NB4 (cell line): ENCODE measurements at regions not wholly inside any gene's neighbourhood (a gene's known extent, or its start where the extent isn't known, plus 50 kb on each side); places are given as distances from the start of the nearest gene placed in this dataset.

Experiments
- CTCF ChIP-seq: IDR thresholded peaks from one replicate; pipeline ENCODE4 v1.5.1; 2012; ENCODE audit warnings: low read depth, low read length
- MAX ChIP-seq: IDR thresholded peaks from 2 replicates; pipeline ENCODE4 v1.6.1; 2011; ENCODE audit warnings: low read depth, low read length
- POLR2A ChIP-seq: IDR thresholded peaks from 2 replicates; pipeline ENCODE4 v1.6.1; 2011; ENCODE audit warnings: mild to moderate bottlenecking; ENCODE audit not compliant: insufficient read length; ENCODE audit errors: extremely low read depth

- TF ChIP-seq POLR2A (no peak), CTCF (no peak), MAX (no peak)
Measured at GRCh38 chr4:3369781-3370674, 71.7 kb upstream of the HGFAC start.
